H1 (cell line): ENCODE measurements at regions not wholly inside any gene's neighbourhood (a gene's known extent, or its start where the extent isn't known, plus 50 kb on each side); places are given as distances from the start of the nearest gene placed in this dataset.

Experiments used
- CTCF ChIA-PET: fragments of 300-600 bp; sonication (Branson Sonifier 250); formaldehyde crosslinking; loops from one replicate; lab custom pipeline; 2021; ENCODE audit not compliant: partially characterized antibody; lab: Charles Lee
- POLR2A ChIA-PET: fragments of 300-600 bp; sonication (Branson Sonifier 250); formaldehyde crosslinking; loops from one replicate; lab custom pipeline; 2021; ENCODE audit warnings: inconsistent platforms; ENCODE audit not compliant: partially characterized antibody; lab: Charles Lee
- DNase-seq, 2 experiments: peaks; one replicate each; pipeline versions ENCODE4 v3.0.0 to v3.0.0-alpha.2; 2010 to 2022; ENCODE audit warnings: low spot score in 2 of 2, low read depth in 1 of 2, mixed read lengths in 1 of 2
- FAIRE-seq: peaks from 2 replicates; lab custom pipeline; 2011; peaks lifted over from hg19 to GRCh38; lab: Jason Lieb, UNC
- H2AFZ ChIP-seq: 2 replicates; pipeline ENCODE4 v1.8.1; 2012; ENCODE audit warnings: low read length, inconsistent platforms
- H2AK5ac ChIP-seq: 2 replicates; pipeline ENCODE4 v1.6.1; 2013; ENCODE audit warnings: low read depth, low read length
- H2BK120ac ChIP-seq: replicated peaks from 2 replicates; pipeline ENCODE3; 2013; ENCODE audit warnings: low read depth, low read length, inconsistent platforms
- H2BK12ac ChIP-seq: 2 replicates; pipeline ENCODE4 v1.6.1; 2013; ENCODE audit warnings: low read depth, low read length
- H2BK15ac ChIP-seq: 2 replicates; pipeline ENCODE4 v1.6.1; 2013; ENCODE audit warnings: low read length
- H2BK20ac ChIP-seq: 2 replicates; pipeline ENCODE4 v1.6.1; 2013; ENCODE audit warnings: low read length
- H2BK5ac ChIP-seq: 2 replicates; pipeline ENCODE4 v1.6.1; 2013; ENCODE audit warnings: low read depth, low read length
- H3K14ac ChIP-seq: 2 replicates; pipeline ENCODE4 v1.6.1; 2013; ENCODE audit warnings: inconsistent platforms; ENCODE audit not compliant: insufficient read length
- H3K18ac ChIP-seq: 2 replicates; pipeline ENCODE4 v1.6.1; 2013; ENCODE audit warnings: low read length; ENCODE audit errors: extremely low read depth
- H3K23ac ChIP-seq: 2 replicates; pipeline ENCODE4 v1.6.1; 2013; ENCODE audit warnings: inconsistent platforms; ENCODE audit not compliant: insufficient read length
- H3K23me2 ChIP-seq: 2 replicates; pipeline ENCODE4 v1.6.1; 2013; ENCODE audit warnings: low read depth, low read length
- H3K27ac ChIP-seq: 2 replicates; pipeline ENCODE4 v1.6.1; 2011; ENCODE audit warnings: low read depth, low read length, inconsistent platforms
- H3K27me3 ChIP-seq, 4 experiments: replicated peaks in 1 of 4; 1 replicate in 1 of 4; 2 replicates in 3 of 4; pipeline versions ENCODE4 v1.6.1 to v1.8.1; 2011 to 2013; ENCODE audit warnings: low read length in 3 of 4, mild to moderate bottlenecking in 3 of 4, inconsistent platforms in 2 of 4, mixed read lengths in 2 of 4, moderate library complexity in 1 of 4; ENCODE audit not compliant: control insufficient read depth in 3 of 4, insufficient read depth in 3 of 4; ENCODE audit errors: extremely low read depth in 1 of 4
- H3K36me3 ChIP-seq, 4 experiments: 2 replicates each; pipeline versions ENCODE4 v1.6.1 to v1.8.1; 2011 to 2013; ENCODE audit warnings: mild to moderate bottlenecking in 4 of 4, low read length in 3 of 4, moderate library complexity in 2 of 4, control low read depth in 1 of 4, inconsistent platforms in 1 of 4; ENCODE audit not compliant: insufficient read depth in 4 of 4, control insufficient read depth in 2 of 4
- H3K4ac ChIP-seq: replicated peaks from 2 replicates; pipeline ENCODE3; 2013; ENCODE audit warnings: low read length, low read depth, mixed read lengths, inconsistent platforms; ENCODE audit not compliant: insufficient read length
- H3K4me1 ChIP-seq, 4 experiments: replicated peaks in 1 of 4; 1 replicate in 1 of 4; 2 replicates in 3 of 4; pipeline versions ENCODE4 v1.6.1 to v1.8.1; 2011 to 2013; ENCODE audit warnings: low read length in 3 of 4, inconsistent platforms in 2 of 4, mixed read lengths in 1 of 4; ENCODE audit not compliant: insufficient read depth in 4 of 4, control insufficient read depth in 3 of 4
- H3K4me2 ChIP-seq, 2 experiments: 2 replicates each; pipeline versions ENCODE4 v1.6.1 to v1.8.1; 2011 to 2013; ENCODE audit warnings: low read depth in 2 of 2, low read length in 2 of 2, control low read depth in 1 of 2, inconsistent platforms in 1 of 2, mild to moderate bottlenecking in 1 of 2; ENCODE audit not compliant: insufficient read depth in 1 of 2
- H3K4me3 ChIP-seq, 4 experiments: fragments of 200-600, 300-600 bp in 1 of 4; sonication (generic), shearing (Covaris generic), sonication (Bioruptor Twin) in 1 of 4; 2 replicates each; pipeline versions ENCODE4 v1.5.1 to v1.8.1; 2011 to 2016; ENCODE audit warnings: low read length in 4 of 4, low read depth in 3 of 4, control low read depth in 2 of 4, inconsistent platforms in 2 of 4, mild to moderate bottlenecking in 2 of 4, mixed read lengths in 1 of 4, moderate library complexity in 1 of 4; ENCODE audit not compliant: insufficient read depth in 2 of 4; ENCODE audit errors: extremely low read depth in 1 of 4
- H3K56ac ChIP-seq: replicated peaks from 2 replicates; pipeline ENCODE3; 2013; ENCODE audit warnings: low read depth, mild to moderate bottlenecking, mixed read lengths, low read length, inconsistent platforms; ENCODE audit not compliant: insufficient read length
- H3K79me1 ChIP-seq: 2 replicates; pipeline ENCODE4 v1.6.1; 2013; ENCODE audit warnings: low read depth, low read length, control low read depth
- H3K79me2 ChIP-seq, 2 experiments: 2 replicates each; pipeline versions ENCODE4 v1.6.1 to v1.8.1; 2012 to 2013; ENCODE audit warnings: low read length in 2 of 2, mild to moderate bottlenecking in 2 of 2, inconsistent platforms in 1 of 2; ENCODE audit not compliant: insufficient read depth in 2 of 2, control insufficient read depth in 1 of 2
- H3K9ac ChIP-seq, 4 experiments: replicated peaks in 1 of 4; 1 replicate in 1 of 4; 2 replicates in 3 of 4; pipeline versions ENCODE4 v1.6.1 to v1.8.1; 2011 to 2013; ENCODE audit warnings: low read depth in 3 of 4, low read length in 3 of 4, control low read depth in 2 of 4, mild to moderate bottlenecking in 2 of 4, moderate library complexity in 2 of 4, inconsistent platforms in 1 of 4; ENCODE audit errors: extremely low read depth in 1 of 4
- H3K9me3 ChIP-seq, 2 experiments: 2 replicates each; pipeline versions ENCODE4 v1.6.1 to v1.8.1; 2012 to 2013; ENCODE audit warnings: mild to moderate bottlenecking in 2 of 2, moderate library complexity in 2 of 2, control low read depth in 1 of 2, inconsistent platforms in 1 of 2, low read depth in 1 of 2, low read length in 1 of 2, mixed read lengths in 1 of 2; ENCODE audit not compliant: insufficient read depth in 2 of 2
- H4K20me1 ChIP-seq, 2 experiments: replicated peaks in 1 of 2; 2 replicates each; pipeline versions ENCODE3 to v1.8.1; 2011 to 2013; ENCODE audit warnings: inconsistent platforms in 2 of 2, low read length in 2 of 2, mild to moderate bottlenecking in 1 of 2; ENCODE audit not compliant: insufficient read depth in 2 of 2, control insufficient read depth in 1 of 2
- H4K5ac ChIP-seq: 2 replicates; pipeline ENCODE4 v1.6.1; 2013; ENCODE audit warnings: low read length, low read depth, mixed read lengths, inconsistent platforms; ENCODE audit not compliant: insufficient read length
- H4K8ac ChIP-seq: 2 replicates; pipeline ENCODE4 v1.8.0; 2013; ENCODE audit warnings: mild to moderate bottlenecking, moderate library complexity, low read length, inconsistent platforms; ENCODE audit not compliant: insufficient read depth; ENCODE audit errors: extremely low read depth
- H4K91ac ChIP-seq: replicated peaks from 2 replicates; pipeline ENCODE3; 2013; ENCODE audit warnings: low read length, mixed read lengths, inconsistent platforms; ENCODE audit not compliant: insufficient read length
- EGR1 ChIP-seq: IDR thresholded peaks from 2 replicates; pipeline ENCODE4 v1.6.1; 2011; ENCODE audit warnings: low read depth, low read length, borderline replicate concordance
- PHF8 ChIP-seq: fragments of 200-600 bp; sonication (generic); conservative IDR thresholded peaks from 2 replicates; pipeline ENCODE4 v1.7.1; 2012; ENCODE audit warnings: low read depth, mild to moderate bottlenecking, inconsistent platforms, low read length, moderate library complexity
- WGBS, 2 experiments: shearing (Covaris generic) in 1 of 2; methylation state at CpG; one replicate each; pipeline versions ENCODE4 v1.1.6 to v1.1.7; 2013 to 2015; ENCODE audit warnings: low lambda C conversion rate in 2 of 2, mixed read lengths in 2 of 2, inconsistent platforms in 1 of 2, low coverage in 1 of 2, missing lambda C conversion rate in 1 of 2; ENCODE audit not compliant: insufficient replicate concordance in 2 of 2, insufficient coverage in 1 of 2, insufficient read length in 1 of 2; ENCODE audit errors: extremely low coverage in 1 of 2, missing lambda C conversion rate in 1 of 2; 5-methylcytosine and 5-hydroxymethylcytosine counted together

GRCh38 chr5:20300110-20300509 lies 312.1 kb upstream of the CDH18 start:
- no peak overlapping the region for H3K9ac ChIP-seq
- POLR2A ChIA-PET, result no interaction called here
- H3K27ac ChIP-seq, result no peak overlapping the region
- no peaks in the 10 kb centered on the region for H3K9me3 ChIP-seq
- no peaks in the 10 kb centered on the region for H3K27me3 ChIP-seq
- H2AK5ac ChIP-seq, result no peak overlapping the region
- H2BK5ac ChIP-seq, result no peak overlapping the region
- CTCF ChIA-PET, result no interaction called here
- H2BK120ac ChIP-seq, result no peak overlapping the region
- no peak overlapping the region for H4K91ac ChIP-seq
- H3K4me1 ChIP-seq, result no peaks in the 10 kb centered on the region
- TF ChIP-seq PHF8, result no peak
- no peak for TF ChIP-seq EGR1
- DNase-seq, result no peak
- no peak overlapping the region for H3K4me3 ChIP-seq
- no peaks in the 10 kb centered on the region for H4K20me1 ChIP-seq
- no peaks in the 10 kb centered on the region for H3K36me3 ChIP-seq
- H3K79me2 ChIP-seq, result no peaks in the 10 kb centered on the region
- no peaks in the 10 kb centered on the region for H3K23me2 ChIP-seq
- no peak overlapping the region for H4K5ac ChIP-seq
- no peak overlapping the region for H3K14ac ChIP-seq
- H4K8ac ChIP-seq, result no peak overlapping the region
- H3K18ac ChIP-seq, result no peak overlapping the region
- no peak overlapping the region for H2BK20ac ChIP-seq
- H2BK15ac ChIP-seq, result no peak overlapping the region
- no peak for FAIRE-seq
- no peaks in the 10 kb centered on the region for H3K79me1 ChIP-seq
- H3K4me2 ChIP-seq, result no peak overlapping the region
- WGBS, 2 experiments, result 78% methylated on average over 4 of the region's 4 CpGs; no CpG with 5 or more reads in 1 of the 2 experiments
- H3K4ac ChIP-seq, result no peak overlapping the region
- H2BK12ac ChIP-seq, result no peak overlapping the region
- no peak overlapping the region for H2AFZ ChIP-seq
- H3K23ac ChIP-seq, result no peak overlapping the region
- no peak overlapping the region for H3K56ac ChIP-seq
